ENCODE measurements at regions not wholly inside any gene's neighbourhood (a gene's known extent, or its start where the extent isn't known, plus 50 kb on each side); places are given as distances from the start of the nearest gene placed in this dataset.
A peak's percentile ranks its signal among the peaks of the same experiment; 100 is the strongest.

GRCh38 chr11:64456509-64457320, 97.8 kb downstream of the RPS6KA4 start:
- peak; percentile 65 for DNase-seq (ENCODE audit: low spot score)

- DNase-seq (ENCODE audit: low spot score), result peak; percentile 16
Observed at GRCh38 chr11:64457416-64458010, 98.2 kb upstream of the SLC22A11 start.

GRCh38 chr11:64458997-64459396, 96.7 kb upstream of the SLC22A11 start:
- peak; percentile 33 for DNase-seq (ENCODE audit: low spot score)

GRCh38 chr11:64459609-64460008, 96.1 kb upstream of the SLC22A11 start:
- no peak for DNase-seq (ENCODE audit: low spot score)

- peak; percentile 79 for DNase-seq (ENCODE audit: low spot score)
Observed at GRCh38 chr11:64461081-64461480, 94.7 kb upstream of the SLC22A11 start.

GRCh38 chr11:64466115-64466718, 89.5 kb upstream of the SLC22A11 start:
- no peak for DNase-seq (ENCODE audit: low spot score)

GRCh38 chr11:64469288-64469687, 86.5 kb upstream of the SLC22A11 start:
- no peak for DNase-seq (ENCODE audit: low spot score)

- DNase-seq (ENCODE audit: low spot score), result peak; percentile 53
Observed at GRCh38 chr11:64472593-64473455, 82.9 kb upstream of the SLC22A11 start.

- peak; percentile 64 for DNase-seq (ENCODE audit: low spot score)
Observed at GRCh38 chr11:64474680-64475079, 81.1 kb upstream of the SLC22A11 start.

GRCh38 chr11:64475145-64475544, 80.6 kb upstream of the SLC22A11 start:
- DNase-seq (ENCODE audit: low spot score), result peak; percentile 80

- DNase-seq (ENCODE audit: low spot score), result no peak
Observed at GRCh38 chr11:64476881-64477280, 78.9 kb upstream of the SLC22A11 start.

- no peak for DNase-seq (ENCODE audit: low spot score)
Observed at GRCh38 chr11:64477675-64478074, 78.1 kb upstream of the SLC22A11 start.

- no peak for DNase-seq (ENCODE audit: low spot score)
Observed at GRCh38 chr11:64482588-64482987, 73.2 kb upstream of the SLC22A11 start.

- no peak for DNase-seq (ENCODE audit: low spot score)
Observed at GRCh38 chr11:64484191-64485022, 71.3 kb upstream of the SLC22A11 start.

- no peak for DNase-seq (ENCODE audit: low spot score)
Observed at GRCh38 chr11:64485074-64485473, 70.7 kb upstream of the SLC22A11 start.

- no peak for DNase-seq (ENCODE audit: low spot score)
Observed at GRCh38 chr11:64489831-64490441, 65.8 kb upstream of the SLC22A11 start.

GRCh38 chr11:64490562-64491216, 65.1 kb upstream of the SLC22A11 start:
- DNase-seq (ENCODE audit: low spot score), result no peak

GRCh38 chr11:64492561-64492960, 63.2 kb upstream of the SLC22A11 start:
- no peak for DNase-seq (ENCODE audit: low spot score)

- no peak for DNase-seq (ENCODE audit: low spot score)
Observed at GRCh38 chr11:64498136-64498535, 57.6 kb upstream of the SLC22A11 start.
